ENCODE measurements at regions not wholly inside any gene's neighbourhood (a gene's known extent, or its start where the extent isn't known, plus 50 kb on each side); places are given as distances from the start of the nearest gene placed in this dataset.

- TF ChIP-seq CTCF (conservative IDR thresholded peaks at IDR 0.05 in 1 of 2, IDR thresholded peaks at IDR 0.05 in 1 of 2; ENCODE audit: extremely low read depth in 1 of 2, insufficient read depth in 1 of 2, low read depth in 1 of 2, low read length in 2 of 2) (no peak), EZH2 (IDR thresholded peaks at IDR 0.05; ENCODE audit: borderline replicate concordance, low read length) (no peak)
Measured at GRCh38 chr2:152820048-152820447, 101.6 kb downstream of the ARL6IP6 start.

Data from mammary epithelial cell (primary cell).